ENCODE measurements at regions not wholly inside any gene's neighbourhood (a gene's known extent, or its start where the extent isn't known, plus 50 kb on each side); places are given as distances from the start of the nearest gene placed in this dataset.
"Not testable (repeated sequence)": the region's sequence is repeated elsewhere in the genome, so short reads cannot be mapped to it uniquely, and the experiment has no call there.

DNA sequence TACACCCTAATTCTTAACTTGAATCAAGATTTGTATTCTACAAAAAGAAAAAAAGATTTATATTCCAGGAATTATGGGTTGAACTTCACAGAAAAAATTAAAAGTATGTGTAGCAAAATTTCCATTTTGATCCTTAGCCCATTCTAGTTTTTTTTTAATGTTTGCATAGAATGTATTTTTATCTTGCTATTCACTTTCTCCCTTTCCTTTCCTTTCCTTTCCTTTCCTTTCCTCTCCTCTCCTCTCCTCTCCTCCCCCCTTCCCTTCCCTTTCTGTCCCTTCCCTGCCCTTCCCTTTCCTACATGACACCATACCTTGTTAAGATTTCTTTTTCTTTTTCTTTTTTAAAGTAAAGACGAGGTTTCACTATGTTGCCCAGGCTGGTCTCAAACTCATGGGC lies 542.5 kb upstream of the PTGER4 start:
- TF ChIP-seq, protein P1, sequence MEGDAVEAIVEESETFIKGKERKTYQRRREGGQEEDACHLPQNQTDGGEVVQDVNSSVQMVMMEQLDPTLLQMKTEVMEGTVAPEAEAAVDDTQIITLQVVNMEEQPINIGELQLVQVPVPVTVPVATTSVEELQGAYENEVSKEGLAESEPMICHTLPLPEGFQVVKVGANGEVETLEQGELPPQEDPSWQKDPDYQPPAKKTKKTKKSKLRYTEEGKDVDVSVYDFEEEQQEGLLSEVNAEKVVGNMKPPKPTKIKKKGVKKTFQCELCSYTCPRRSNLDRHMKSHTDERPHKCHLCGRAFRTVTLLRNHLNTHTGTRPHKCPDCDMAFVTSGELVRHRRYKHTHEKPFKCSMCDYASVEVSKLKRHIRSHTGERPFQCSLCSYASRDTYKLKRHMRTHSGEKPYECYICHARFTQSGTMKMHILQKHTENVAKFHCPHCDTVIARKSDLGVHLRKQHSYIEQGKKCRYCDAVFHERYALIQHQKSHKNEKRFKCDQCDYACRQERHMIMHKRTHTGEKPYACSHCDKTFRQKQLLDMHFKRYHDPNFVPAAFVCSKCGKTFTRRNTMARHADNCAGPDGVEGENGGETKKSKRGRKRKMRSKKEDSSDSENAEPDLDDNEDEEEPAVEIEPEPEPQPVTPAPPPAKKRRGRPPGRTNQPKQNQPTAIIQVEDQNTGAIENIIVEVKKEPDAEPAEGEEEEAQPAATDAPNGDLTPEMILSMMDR (IDR thresholded peaks at IDR 0.05; ENCODE audit: control insufficient read depth, insufficient read depth, low read depth, low read length, missing control alignments) = no peak
- no peak for DNase-seq (ENCODE audit: low read depth)
- no peak overlapping the region for H3K4me3 ChIP-seq (ENCODE audit: control insufficient read depth, low read depth, low read length)

DNA sequence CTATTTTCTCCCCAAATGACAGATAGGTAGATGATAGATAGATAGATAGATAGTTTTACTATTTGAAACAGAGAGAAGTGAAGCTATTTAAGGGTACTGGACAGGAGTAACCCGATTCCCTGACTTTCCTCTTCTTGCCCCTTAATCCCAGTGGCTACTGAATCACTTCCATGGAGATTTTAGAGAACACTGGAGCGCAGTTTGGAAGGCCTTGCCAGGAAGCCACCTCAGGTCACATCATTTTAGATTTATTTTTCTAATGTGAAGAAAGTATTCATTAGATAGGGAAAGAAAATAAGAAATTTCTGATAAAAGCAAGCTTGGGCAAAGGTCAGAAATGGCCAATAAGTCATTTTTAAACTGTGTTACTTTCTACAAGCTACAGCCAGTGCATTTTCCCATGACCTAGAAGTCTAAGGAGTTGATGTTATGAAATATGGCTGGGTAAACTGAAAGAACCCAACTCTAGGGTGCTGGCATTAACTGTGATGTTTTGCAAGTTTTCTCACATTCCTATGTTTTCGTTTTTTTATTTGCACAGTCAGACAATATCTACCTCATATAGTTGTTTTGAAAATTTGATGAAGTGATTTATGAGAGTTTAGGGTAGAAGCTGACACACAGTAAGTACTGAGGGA lies 544.7 kb upstream of the PTGER4 start:
- H3K4me3 ChIP-seq (ENCODE audit: control insufficient read depth, low read depth, low read length) = no peak overlapping the region
- TF ChIP-seq, protein P1 (IDR thresholded peaks at IDR 0.05; ENCODE audit: control insufficient read depth, insufficient read depth, low read depth, low read length, missing control alignments) = no peak
- DNase-seq (ENCODE audit: low read depth) = no peak

DNA sequence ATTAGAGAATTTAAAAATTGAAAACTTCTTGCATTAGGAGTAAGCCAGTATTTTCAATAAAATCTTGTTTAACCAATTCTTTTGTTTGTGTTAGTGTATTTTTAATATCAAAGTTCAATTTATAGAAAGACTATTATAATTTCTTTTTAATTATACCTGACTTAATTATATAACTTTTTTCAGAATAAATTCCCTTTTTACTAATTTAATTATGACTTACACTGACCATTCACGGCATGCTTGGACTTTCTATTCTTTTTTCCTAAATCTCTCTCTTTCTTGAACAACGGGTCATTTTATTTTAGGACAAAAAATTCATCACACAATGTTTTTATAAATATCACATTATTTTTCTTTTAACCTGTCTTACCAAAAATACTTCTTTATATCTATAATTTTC lies 555.3 kb upstream of the PTGER4 start:
- H3K4me3 ChIP-seq (ENCODE audit: control insufficient read depth, low read depth, low read length) = no peak overlapping the region
- TF ChIP-seq, protein P1 (IDR thresholded peaks at IDR 0.05; ENCODE audit: control insufficient read depth, insufficient read depth, low read depth, low read length, missing control alignments) = no peak
- no peak for DNase-seq (ENCODE audit: low read depth)

DNA sequence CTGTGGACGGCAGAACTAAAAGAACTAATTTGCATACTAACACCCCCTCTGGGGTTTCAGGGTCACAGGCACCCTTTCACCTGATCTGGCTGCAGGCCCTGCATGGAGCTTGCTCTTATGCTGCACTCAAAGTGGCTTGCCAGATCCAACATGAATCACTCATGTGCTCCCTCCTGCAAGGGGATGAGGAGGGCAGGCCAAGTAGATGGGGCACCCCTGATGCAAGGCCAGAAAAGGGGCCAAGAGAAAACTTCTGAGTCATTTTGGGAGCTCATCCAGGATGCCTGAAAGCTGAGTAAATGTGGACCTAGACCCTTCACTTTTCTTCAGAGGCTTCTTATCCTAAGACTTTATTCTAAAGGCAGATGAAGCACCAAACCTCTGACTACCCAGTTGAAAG lies 558.5 kb upstream of the PTGER4 start:
- H3K4me3 ChIP-seq (ENCODE audit: control insufficient read depth, low read depth, low read length) = no peak overlapping the region
- TF ChIP-seq, protein P1 (IDR thresholded peaks at IDR 0.05; ENCODE audit: control insufficient read depth, insufficient read depth, low read depth, low read length, missing control alignments) = no peak
- no peak for DNase-seq (ENCODE audit: low read depth)

DNA sequence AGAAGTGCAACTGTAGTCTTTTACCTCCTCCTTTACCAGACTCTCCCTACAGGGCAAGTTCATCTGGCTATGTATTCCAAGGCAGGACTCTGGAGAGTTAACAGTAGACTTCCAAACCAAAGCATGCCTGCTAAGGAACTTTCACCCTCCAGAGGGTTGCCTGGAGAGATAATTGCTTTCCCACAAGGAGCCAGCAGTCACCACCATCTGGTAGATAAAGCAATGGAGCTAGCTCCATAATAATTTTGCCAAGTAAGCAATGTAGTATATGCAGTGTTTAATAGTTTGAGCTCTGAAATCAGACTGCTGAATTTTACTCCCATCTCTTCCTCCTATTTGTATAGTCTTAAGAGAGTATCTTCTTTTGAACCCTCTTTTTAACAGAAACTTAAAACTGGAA lies 566.8 kb upstream of the PTGER4 start:
- DNase-seq (ENCODE audit: low read depth) = no peak
- TF ChIP-seq, protein P1 (IDR thresholded peaks at IDR 0.05; ENCODE audit: control insufficient read depth, insufficient read depth, low read depth, low read length, missing control alignments) = no peak
- no peak overlapping the region for H3K4me3 ChIP-seq (ENCODE audit: control insufficient read depth, low read depth, low read length)

DNA sequence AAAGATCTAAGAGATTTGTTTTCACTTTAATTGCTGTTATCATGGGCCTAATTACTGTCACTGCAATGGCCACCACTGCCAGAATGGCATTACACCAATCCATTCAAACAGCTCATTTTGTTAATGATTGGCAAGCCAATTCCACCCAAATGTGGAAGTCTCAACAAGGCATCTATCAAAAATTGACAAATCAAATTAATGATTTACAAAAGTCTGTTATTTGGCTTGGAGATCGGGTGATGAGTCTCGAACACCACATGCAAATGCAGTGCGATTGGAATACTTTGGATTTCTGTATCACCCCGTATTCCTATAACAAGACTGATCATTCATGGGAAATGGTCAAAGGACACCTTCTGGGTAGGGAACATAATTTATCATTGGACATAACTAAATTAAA lies 568.7 kb upstream of the PTGER4 start:
- DNase-seq (ENCODE audit: low read depth); H3K4me3 ChIP-seq (ENCODE audit: control insufficient read depth, low read depth, low read length): not testable (repeated sequence)

DNA sequence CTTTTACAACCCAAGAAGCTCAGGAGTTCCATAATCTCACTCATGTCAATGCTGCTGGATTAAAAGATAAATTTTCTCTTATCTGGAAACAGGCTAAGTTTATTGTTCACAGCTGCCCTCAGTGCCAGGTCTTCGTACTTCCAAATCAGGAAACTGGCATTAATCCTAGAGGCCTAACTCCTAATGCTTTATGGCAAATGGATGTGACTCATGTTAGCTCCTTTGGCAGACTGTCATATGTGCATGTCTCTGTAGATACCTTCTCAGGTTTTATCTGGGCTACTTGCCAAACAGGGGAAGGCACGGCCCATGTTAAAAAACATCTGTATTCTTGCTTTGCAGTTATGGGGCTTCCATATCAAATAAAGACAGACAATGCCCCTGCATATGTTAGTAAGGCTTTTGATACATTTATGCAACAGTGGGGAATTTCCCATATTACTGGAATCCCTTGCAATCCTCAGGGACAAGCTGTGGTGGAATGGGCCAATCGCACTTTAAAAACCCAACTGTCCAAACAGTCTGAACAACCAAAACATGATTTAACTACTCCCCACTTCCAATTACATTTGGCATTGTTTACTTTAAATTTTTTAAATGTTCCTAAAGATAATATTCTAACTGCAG lies 570.8 kb upstream of the PTGER4 start:
- not testable (repeated sequence) for H3K4me3 ChIP-seq (ENCODE audit: control insufficient read depth, low read depth, low read length)
- DNase-seq (ENCODE audit: low read depth) = peak; percentile 11

DNA sequence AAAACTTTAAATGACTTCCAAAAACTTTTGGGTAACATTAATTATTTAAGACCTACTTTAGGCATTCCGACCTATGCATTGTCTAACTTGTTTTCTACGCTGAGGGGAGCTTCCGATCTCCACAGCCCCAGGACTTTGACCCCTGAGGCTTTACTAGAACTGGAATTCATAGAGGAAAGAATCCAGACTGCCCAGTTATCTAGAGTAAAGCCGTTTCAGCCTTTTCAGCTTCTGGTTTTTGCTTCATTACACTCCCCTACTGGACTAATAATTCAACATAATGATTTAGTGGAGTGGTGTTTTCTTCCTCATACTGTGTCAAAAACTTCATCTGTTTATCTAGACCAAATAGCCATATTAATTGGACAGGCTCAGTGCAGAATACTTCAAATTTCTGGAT lies 571.9 kb upstream of the PTGER4 start:
- H3K4me3 ChIP-seq (ENCODE audit: control insufficient read depth, low read depth, low read length); DNase-seq (ENCODE audit: low read depth): not testable (repeated sequence)
